B cell (primary cell): ENCODE measurements at regions not wholly inside any gene's neighbourhood (a gene's known extent, or its start where the extent isn't known, plus 50 kb on each side); places are given as distances from the start of the nearest gene placed in this dataset.

Experiments
- ATAC-seq: fragments of 200-7000 bp; cut with Tn5 transposase; one replicate; pipeline ENCODE4 v1.10.0; 2021; ENCODE audit warnings: low read depth, mild to moderate bottlenecking, moderate number of reproducible peaks, moderate library complexity
- CTCF ChIA-PET: fragments of 350-600 bp; sonication (Branson Sonifier 250); formaldehyde crosslinking; loops from one replicate; lab custom pipeline; 2021; ENCODE audit warnings: antibody characterized with exemption, inconsistent platforms; lab: Charles Lee
- POLR2A ChIA-PET: fragments of 350-600 bp; sonication (Branson Sonifier 250); formaldehyde crosslinking; loops from one replicate; lab custom pipeline; 2021; ENCODE audit warnings: antibody characterized with exemption; lab: Charles Lee
- DNase-seq: peaks from one replicate; pipeline ENCODE4 v3.0.0; 2013
- H2AFZ ChIP-seq: 2 replicates; pipeline ENCODE4 v1.6.1; 2012; ENCODE audit warnings: mild to moderate bottlenecking, low read depth, low read length; ENCODE audit not compliant: insufficient read depth, poor library complexity, severe bottlenecking
- H3K27ac ChIP-seq, 2 donors: 1 replicate in 1 of 2; 2 replicates in 1 of 2; pipeline ENCODE4 v1.5.1; 2012 to 2013; ENCODE audit warnings: low read length in 2 of 2, mild to moderate bottlenecking in 2 of 2, moderate library complexity in 1 of 2
- H3K27me3 ChIP-seq, 4 experiments: fragments of 200-600 bp in 1 of 4; sonication (generic) in 1 of 4; replicated peaks in 1 of 4; 1 replicate in 2 of 4; 2 replicates in 2 of 4; pipeline versions ENCODE4 v1.6.1 to v1.7.0; 2013 to 2016; ENCODE audit warnings: low read length in 3 of 4, mild to moderate bottlenecking in 2 of 4, mixed read lengths in 1 of 4, moderate library complexity in 1 of 4; ENCODE audit not compliant: insufficient read depth in 4 of 4, control insufficient read depth in 3 of 4; ENCODE audit errors: control extremely low read depth in 1 of 4
- H3K36me3 ChIP-seq, 2 experiments: replicated peaks in 1 of 2; 1 replicate in 1 of 2; 2 replicates in 1 of 2; pipeline versions ENCODE4 v1.6.1 to v1.7.1; 2013; ENCODE audit warnings: low read length in 1 of 2; ENCODE audit not compliant: insufficient read depth in 2 of 2, control insufficient read depth in 1 of 2; ENCODE audit errors: control extremely low read depth in 1 of 2, extremely low read depth in 1 of 2
- H3K4me1 ChIP-seq, 2 donors: fragments of 200-600 bp in 1 of 2; sonication (generic) in 1 of 2; 1 replicate in 1 of 2; 2 replicates in 1 of 2; pipeline versions ENCODE4 v1.5.1 to v1.6.1; 2013 to 2017; ENCODE audit warnings: low read length in 2 of 2; ENCODE audit not compliant: control insufficient read depth in 2 of 2, insufficient read depth in 2 of 2
- H3K4me2 ChIP-seq: replicated peaks from 2 replicates; pipeline ENCODE3; 2012; ENCODE audit warnings: mild to moderate bottlenecking, low read depth, low read length; ENCODE audit not compliant: poor library complexity, severe bottlenecking
- H3K4me3 ChIP-seq, 5 experiments: fragments of 200-600 bp in 1 of 5; sonication (generic) in 1 of 5; 1 replicate in 3 of 5; 2 replicates in 2 of 5; pipeline versions ENCODE4 v1.5.1 to v1.7.0; 2011 to 2016; ENCODE audit warnings: low read length in 4 of 5, mild to moderate bottlenecking in 4 of 5, low read depth in 2 of 5, control low read depth in 1 of 5, moderate library complexity in 1 of 5; ENCODE audit not compliant: insufficient read depth in 1 of 5; ENCODE audit errors: control extremely low read depth in 1 of 5, extremely low read depth in 1 of 5
- H3K79me2 ChIP-seq: fragments of 200-600 bp; sonication (generic); one replicate; pipeline ENCODE4 v1.6.0; 2016; ENCODE audit warnings: low read length; ENCODE audit not compliant: control insufficient read depth, insufficient read depth
- H3K9ac ChIP-seq: fragments of 200-600 bp; sonication (generic); 2 replicates; pipeline ENCODE4 v1.6.1; 2017; ENCODE audit warnings: mild to moderate bottlenecking, low read length, moderate library complexity
- H3K9me3 ChIP-seq, 3 donors: one replicate each; pipeline versions ENCODE4 v1.6.1 to v1.7.1; 2013; ENCODE audit warnings: low read length in 2 of 3; ENCODE audit not compliant: control insufficient read depth in 2 of 3, insufficient read depth in 1 of 3; ENCODE audit errors: control extremely low read depth in 1 of 3
- H4K20me1 ChIP-seq: 2 replicates; pipeline ENCODE4 v1.6.0; 2012; ENCODE audit warnings: mild to moderate bottlenecking, low read length; ENCODE audit not compliant: insufficient read depth, control insufficient read depth, poor library complexity, severe bottlenecking
- H3K27ac Mint-ChIP-seq: one replicate; pipeline ENCODE4 v1.8.0; 2021; ENCODE audit warnings: mixed read lengths
- H3K27me3 Mint-ChIP-seq: one replicate; pipeline ENCODE4 v1.8.0; 2021; ENCODE audit warnings: mixed read lengths
- H3K4me1 Mint-ChIP-seq: one replicate; pipeline ENCODE4 v1.8.0; 2021; ENCODE audit warnings: mixed read lengths
- H3K4me3 Mint-ChIP-seq: one replicate; pipeline ENCODE4 v1.8.0; 2021; ENCODE audit warnings: mixed read lengths
- H3K9me3 Mint-ChIP-seq: one replicate; pipeline ENCODE4 v1.8.0; 2022; ENCODE audit warnings: mixed read lengths; ENCODE audit not compliant: insufficient read depth
- CTCF ChIP-seq: fragments of 200-600 bp; IDR thresholded peaks from one replicate; pipeline ENCODE4 v1.8.0; 2022; ENCODE audit warnings: antibody characterized with exemption, mild to moderate bottlenecking
- EZH2 ChIP-seq: IDR thresholded peaks from 2 replicates; pipeline ENCODE4 v1.6.1; 2012; ENCODE audit warnings: borderline replicate concordance, low read depth, mild to moderate bottlenecking, moderate library complexity, low read length; ENCODE audit not compliant: insufficient read depth, poor library complexity, severe bottlenecking
- WGBS: methylation state at CpG from one replicate; pipeline ENCODE4 v1.1.5; 2013; ENCODE audit warnings: missing lambda C conversion rate; ENCODE audit not compliant: insufficient coverage; 5-methylcytosine and 5-hydroxymethylcytosine counted together
- intact Hi-C: fragments of 100-400 bp; cut with micrococcal nuclease; formaldehyde crosslinking; loops from one replicate; pipeline ENCODE4 v1.10.0; 2022

GRCh38 chr3:117480525-117480924, 770.9 kb downstream of the TUSC7 start:
- H3K27me3 ChIP-seq = no peaks in the 10 kb centered on the region
- H3K4me1 Mint-ChIP-seq = no peaks in the 10 kb centered on the region
- no peak overlapping the region for H3K27ac Mint-ChIP-seq
- POLR2A ChIA-PET = no interaction called here
- no peaks in the 10 kb centered on the region for H3K27me3 Mint-ChIP-seq
- intact Hi-C loops = no loop called here
- no peak overlapping the region for H3K9ac ChIP-seq
- H3K4me1 ChIP-seq = no peaks in the 10 kb centered on the region
- H3K4me2 ChIP-seq = no peak overlapping the region
- WGBS = 83% methylated on average over 2 of the region's 3 CpGs
- no peak overlapping the region for H3K4me3 ChIP-seq
- ATAC-seq (no peak), DNase-seq (no peak)
- H3K4me3 Mint-ChIP-seq = no peak overlapping the region
- no peaks in the 10 kb centered on the region for H3K36me3 ChIP-seq
- TF ChIP-seq EZH2 (no peak), CTCF (no peak)
- no peaks in the 10 kb centered on the region for H4K20me1 ChIP-seq
- H2AFZ ChIP-seq = no peak overlapping the region
- H3K9me3 ChIP-seq = no peaks in the 10 kb centered on the region
- no peaks in the 10 kb centered on the region for H3K9me3 Mint-ChIP-seq
- no peak overlapping the region for H3K27ac ChIP-seq
- CTCF ChIA-PET = no interaction called here
- H3K79me2 ChIP-seq = no peaks in the 10 kb centered on the region

GRCh38 chr3:117480972-117481371, 771.4 kb downstream of the TUSC7 start:
- CTCF ChIA-PET = no interaction called here
- Histone ChIP-seq H4K20me1 (no peaks in the 10 kb centered on the region), H3K79me2 (no peaks in the 10 kb centered on the region), H3K27ac (no peak overlapping the region), H2AFZ (no peak overlapping the region), H3K4me3 (no peak overlapping the region), H3K4me2 (no peak overlapping the region), H3K9me3 (no peaks in the 10 kb centered on the region), H3K27me3 (no peaks in the 10 kb centered on the region), H3K4me1 (no peaks in the 10 kb centered on the region), H3K36me3 (no peaks in the 10 kb centered on the region), H3K9ac (no peak overlapping the region)
- ATAC-seq = no peak
- no CpG with 5 or more reads among the region's 1 CpG for WGBS
- H3K9me3 Mint-ChIP-seq = no peaks in the 10 kb centered on the region
- H3K4me1 Mint-ChIP-seq = no peaks in the 10 kb centered on the region
- H3K27ac Mint-ChIP-seq = no peak overlapping the region
- no peak for DNase-seq
- POLR2A ChIA-PET = no interaction called here
- TF ChIP-seq EZH2 (no peak), CTCF (no peak)
- intact Hi-C loops = no loop called here
- no peak overlapping the region for H3K4me3 Mint-ChIP-seq
- H3K27me3 Mint-ChIP-seq = no peaks in the 10 kb centered on the region
